ENCODE measurements at regions not wholly inside any gene's neighbourhood (a gene's known extent, or its start where the extent isn't known, plus 50 kb on each side); places are given as distances from the start of the nearest gene placed in this dataset.
"Not testable (repeated sequence)": the region's sequence is repeated elsewhere in the genome, so short reads cannot be mapped to it uniquely, and the experiment has no call there.

DNA sequence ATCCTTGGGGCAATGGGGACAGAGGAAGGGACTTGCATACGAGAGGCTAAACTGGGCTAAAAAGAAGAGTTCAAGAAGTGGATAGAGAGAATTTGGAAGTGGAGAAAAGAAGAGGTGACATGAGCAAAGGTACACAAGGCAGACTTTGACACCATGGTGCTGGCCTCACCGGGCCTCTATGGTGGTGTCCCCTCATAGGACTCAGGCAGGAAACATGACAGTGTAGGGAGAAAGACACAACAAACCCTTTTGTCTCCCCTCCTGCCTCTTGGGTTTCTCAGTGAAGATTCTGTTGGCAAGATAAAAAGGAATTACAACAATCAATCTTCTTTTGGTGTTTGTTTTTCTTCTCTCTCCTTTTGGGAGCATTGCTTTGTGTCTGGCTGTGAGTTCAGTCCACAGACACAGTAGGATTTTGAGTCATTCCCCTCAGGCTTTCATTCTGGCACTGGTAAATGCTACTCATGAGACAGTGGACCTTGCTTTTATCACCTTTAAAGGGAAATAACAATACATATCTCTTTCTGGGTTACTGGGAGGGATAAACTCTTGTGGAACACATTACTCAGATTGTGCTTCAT, 827.7 kb downstream of the TNS3 start:
- H3K4me3 Mint-ChIP-seq (ENCODE audit: low read depth, unreplicated experiment), result no peak overlapping the region
- BruUV-seq (replicated peaks), result no TSS peak
- H3K36me3 Mint-ChIP-seq (ENCODE audit: insufficient read depth, unreplicated experiment), result peaks cover 5% of the 10 kb centered on the region
- TF ChIP-seq, protein P1, sequence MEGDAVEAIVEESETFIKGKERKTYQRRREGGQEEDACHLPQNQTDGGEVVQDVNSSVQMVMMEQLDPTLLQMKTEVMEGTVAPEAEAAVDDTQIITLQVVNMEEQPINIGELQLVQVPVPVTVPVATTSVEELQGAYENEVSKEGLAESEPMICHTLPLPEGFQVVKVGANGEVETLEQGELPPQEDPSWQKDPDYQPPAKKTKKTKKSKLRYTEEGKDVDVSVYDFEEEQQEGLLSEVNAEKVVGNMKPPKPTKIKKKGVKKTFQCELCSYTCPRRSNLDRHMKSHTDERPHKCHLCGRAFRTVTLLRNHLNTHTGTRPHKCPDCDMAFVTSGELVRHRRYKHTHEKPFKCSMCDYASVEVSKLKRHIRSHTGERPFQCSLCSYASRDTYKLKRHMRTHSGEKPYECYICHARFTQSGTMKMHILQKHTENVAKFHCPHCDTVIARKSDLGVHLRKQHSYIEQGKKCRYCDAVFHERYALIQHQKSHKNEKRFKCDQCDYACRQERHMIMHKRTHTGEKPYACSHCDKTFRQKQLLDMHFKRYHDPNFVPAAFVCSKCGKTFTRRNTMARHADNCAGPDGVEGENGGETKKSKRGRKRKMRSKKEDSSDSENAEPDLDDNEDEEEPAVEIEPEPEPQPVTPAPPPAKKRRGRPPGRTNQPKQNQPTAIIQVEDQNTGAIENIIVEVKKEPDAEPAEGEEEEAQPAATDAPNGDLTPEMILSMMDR (IDR thresholded peaks at IDR 0.05; ENCODE audit: unreplicated experiment), result no peak
- no peaks in the 10 kb centered on the region for H3K9me3 Mint-ChIP-seq (ENCODE audit: low read depth, unreplicated experiment)
- CTCF ChIA-PET, result no interaction called here
- peaks cover 16% of the 10 kb centered on the region for H3K4me1 Mint-ChIP-seq (ENCODE audit: low read depth, unreplicated experiment)
- no peaks in the 10 kb centered on the region for H3K27me3 Mint-ChIP-seq (ENCODE audit: unreplicated experiment)
- no peak for DNase-seq
- intact Hi-C loops (cut with micrococcal nuclease; ENCODE audit: unreplicated experiment), result no loop called here
- H3K27ac Mint-ChIP-seq (ENCODE audit: unreplicated experiment), result no peak overlapping the region

DNA sequence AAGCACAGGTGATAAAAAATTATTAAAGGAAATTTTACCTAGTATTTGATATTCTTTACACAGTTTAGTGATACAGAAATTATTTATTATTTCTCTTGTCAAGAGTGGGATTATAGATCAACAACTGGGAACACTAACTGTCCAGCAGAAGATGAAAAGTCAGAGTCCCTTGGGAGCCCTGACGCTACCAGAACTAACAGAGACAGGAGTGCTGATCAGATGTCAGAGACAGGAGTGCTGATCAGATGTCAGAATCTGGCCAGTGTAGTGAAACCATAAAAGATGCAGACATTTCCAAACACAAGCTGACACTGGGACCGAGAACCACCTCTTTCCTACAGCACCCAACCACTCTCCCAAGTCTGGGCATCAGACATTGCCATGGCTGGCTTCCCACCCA, 828.2 kb downstream of the TNS3 start:
- TF ChIP-seq, protein P1 (IDR thresholded peaks at IDR 0.05; ENCODE audit: unreplicated experiment), result no peak
- DNase-seq, result no peak
- CTCF ChIA-PET, result no interaction called here
- no TSS peak for BruUV-seq (replicated peaks)
- intact Hi-C loops (cut with micrococcal nuclease; ENCODE audit: unreplicated experiment), result no loop called here
- H3K27me3 Mint-ChIP-seq (ENCODE audit: unreplicated experiment), result no peaks in the 10 kb centered on the region
- H3K27ac Mint-ChIP-seq (ENCODE audit: unreplicated experiment), result no peak overlapping the region
- H3K4me1 Mint-ChIP-seq (ENCODE audit: low read depth, unreplicated experiment), result peaks cover 21% of the 10 kb centered on the region
- H3K4me3 Mint-ChIP-seq (ENCODE audit: low read depth, unreplicated experiment), result no peak overlapping the region
- H3K36me3 Mint-ChIP-seq (ENCODE audit: insufficient read depth, unreplicated experiment), result peaks cover 5% of the 10 kb centered on the region
- no peaks in the 10 kb centered on the region for H3K9me3 Mint-ChIP-seq (ENCODE audit: low read depth, unreplicated experiment)

DNA sequence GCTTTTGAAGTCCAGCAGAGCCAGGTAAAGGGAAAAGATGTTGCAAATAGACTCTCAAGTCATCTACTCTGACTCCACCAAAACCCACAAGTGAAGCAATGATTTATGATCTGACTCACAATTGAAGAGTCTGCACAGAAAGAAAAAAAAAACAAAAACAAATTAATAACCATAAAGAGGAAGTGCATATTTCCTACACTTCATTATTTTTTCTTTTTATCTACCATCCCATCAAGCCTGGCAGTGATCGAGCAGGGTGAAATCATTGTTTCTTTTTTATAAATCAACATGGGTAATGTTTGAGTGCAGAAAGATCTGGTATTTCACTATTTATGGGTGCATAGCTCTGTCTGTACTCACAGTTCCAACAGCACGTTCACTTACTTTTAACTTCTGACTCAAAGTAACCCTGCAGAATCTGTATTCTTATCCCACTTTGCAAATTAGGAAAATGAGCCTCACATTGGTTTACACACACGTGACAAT, 829.0 kb downstream of the TNS3 start:
- intact Hi-C loops (cut with micrococcal nuclease; ENCODE audit: unreplicated experiment), result no loop called here
- peaks cover 5% of the 10 kb centered on the region for H3K36me3 Mint-ChIP-seq (ENCODE audit: insufficient read depth, unreplicated experiment)
- H3K4me1 Mint-ChIP-seq (ENCODE audit: low read depth, unreplicated experiment), result peaks cover 22% of the 10 kb centered on the region
- no peaks in the 10 kb centered on the region for H3K27me3 Mint-ChIP-seq (ENCODE audit: unreplicated experiment)
- H3K4me3 Mint-ChIP-seq (ENCODE audit: low read depth, unreplicated experiment), result no peak overlapping the region
- DNase-seq, result no peak
- H3K9me3 Mint-ChIP-seq (ENCODE audit: low read depth, unreplicated experiment), result no peaks in the 10 kb centered on the region
- BruUV-seq (replicated peaks), result no TSS peak
- TF ChIP-seq, protein P1 (IDR thresholded peaks at IDR 0.05; ENCODE audit: unreplicated experiment), result no peak
- CTCF ChIA-PET, result no interaction called here
- H3K27ac Mint-ChIP-seq (ENCODE audit: unreplicated experiment), result no peak overlapping the region

DNA sequence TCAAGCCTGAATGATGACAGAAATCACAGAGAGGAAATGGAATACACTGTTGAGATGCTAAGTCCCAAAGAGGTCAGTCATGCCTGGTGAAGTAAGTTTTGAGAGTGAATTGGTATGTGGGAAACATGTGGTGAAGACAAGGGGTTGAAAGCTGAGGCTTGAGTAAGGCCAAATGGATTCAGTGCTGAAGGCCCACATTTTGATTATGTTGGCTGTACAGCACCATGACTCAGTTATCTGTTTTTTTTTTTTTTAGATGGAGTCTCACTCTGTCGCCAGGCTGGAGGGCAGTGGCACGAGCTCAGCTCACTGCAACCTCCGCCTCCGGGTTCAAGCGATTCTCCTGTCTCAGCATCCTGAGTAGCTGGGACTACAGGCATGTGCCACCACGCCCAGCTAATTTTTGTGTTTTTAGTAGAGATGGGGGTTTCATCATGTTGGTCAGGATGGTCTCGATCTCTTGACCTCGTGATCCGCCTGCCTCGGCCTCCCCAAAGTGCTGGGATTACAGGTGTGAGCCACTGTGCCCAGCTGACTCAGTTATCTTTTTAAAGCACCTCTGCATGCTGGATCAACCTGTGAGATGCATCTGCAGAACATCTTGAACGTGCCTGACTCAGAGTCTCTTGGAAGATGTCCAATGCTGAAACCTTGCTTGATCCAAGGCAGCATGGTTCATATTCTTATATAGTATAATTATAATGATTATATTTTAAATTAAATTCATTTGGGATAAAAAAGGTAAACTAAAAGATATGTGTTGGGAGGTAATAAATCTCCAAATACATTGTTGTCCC, 829.8 kb downstream of the TNS3 start:
- H3K27ac Mint-ChIP-seq (ENCODE audit: unreplicated experiment); H3K4me3 Mint-ChIP-seq (ENCODE audit: low read depth, unreplicated experiment); DNase-seq; H3K36me3 Mint-ChIP-seq (ENCODE audit: insufficient read depth, unreplicated experiment); H3K27me3 Mint-ChIP-seq (ENCODE audit: unreplicated experiment); H3K9me3 Mint-ChIP-seq (ENCODE audit: low read depth, unreplicated experiment); intact Hi-C loops (cut with micrococcal nuclease; ENCODE audit: unreplicated experiment); CTCF ChIA-PET; BruUV-seq (replicated peaks): not testable (repeated sequence)
- peaks cover 21% of the 10 kb centered on the region for H3K4me1 Mint-ChIP-seq (ENCODE audit: low read depth, unreplicated experiment)

DNA sequence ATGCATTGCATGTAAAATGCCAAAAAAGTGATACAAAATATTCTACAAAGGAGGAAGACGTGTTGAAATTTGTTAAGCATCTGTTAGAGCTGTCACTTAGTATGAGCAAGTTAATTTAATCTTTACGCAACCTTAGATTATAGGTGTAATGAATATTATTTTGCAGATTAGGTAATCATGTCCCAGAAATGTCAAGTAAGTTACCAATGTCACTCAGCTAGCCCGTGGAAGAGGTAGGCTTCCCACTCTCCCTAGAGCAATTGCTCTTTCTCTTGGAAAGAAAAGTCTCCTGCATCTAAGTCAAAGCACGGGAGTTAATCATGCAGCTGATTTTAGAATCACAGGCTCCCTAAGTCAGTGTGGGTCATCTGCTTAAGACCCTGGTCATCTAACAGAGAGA, 830.4 kb upstream of the IGFBP3 start:
- CTCF ChIA-PET, result no interaction called here
- no peak overlapping the region for H3K4me3 Mint-ChIP-seq (ENCODE audit: low read depth, unreplicated experiment)
- H3K27ac Mint-ChIP-seq (ENCODE audit: unreplicated experiment), result no peak overlapping the region
- no TSS peak for BruUV-seq (replicated peaks)
- H3K27me3 Mint-ChIP-seq (ENCODE audit: unreplicated experiment), result no peaks in the 10 kb centered on the region
- no peak for DNase-seq
- peaks cover 5% of the 10 kb centered on the region for H3K36me3 Mint-ChIP-seq (ENCODE audit: insufficient read depth, unreplicated experiment)
- intact Hi-C loops (cut with micrococcal nuclease; ENCODE audit: unreplicated experiment), result no loop called here
- no peaks in the 10 kb centered on the region for H3K9me3 Mint-ChIP-seq (ENCODE audit: low read depth, unreplicated experiment)
- TF ChIP-seq, protein P1 (IDR thresholded peaks at IDR 0.05; ENCODE audit: unreplicated experiment), result no peak
- peaks cover 27% of the 10 kb centered on the region for H3K4me1 Mint-ChIP-seq (ENCODE audit: low read depth, unreplicated experiment)

All from Calu3 (cell line).